HG03520 (cell line): ENCODE measurements at regions not wholly inside any gene's neighbourhood (a gene's known extent, or its start where the extent isn't known, plus 50 kb on each side); places are given as distances from the start of the nearest gene placed in this dataset.

Source experiments
- ATAC-seq: cut with Tn5 transposase; IDR thresholded peaks from one replicate; pipeline ENCODE4 v1.9.1; 2021; ENCODE audit warnings: mild to moderate bottlenecking, moderate library complexity; ENCODE audit not compliant: unreplicated experiment

DNA sequence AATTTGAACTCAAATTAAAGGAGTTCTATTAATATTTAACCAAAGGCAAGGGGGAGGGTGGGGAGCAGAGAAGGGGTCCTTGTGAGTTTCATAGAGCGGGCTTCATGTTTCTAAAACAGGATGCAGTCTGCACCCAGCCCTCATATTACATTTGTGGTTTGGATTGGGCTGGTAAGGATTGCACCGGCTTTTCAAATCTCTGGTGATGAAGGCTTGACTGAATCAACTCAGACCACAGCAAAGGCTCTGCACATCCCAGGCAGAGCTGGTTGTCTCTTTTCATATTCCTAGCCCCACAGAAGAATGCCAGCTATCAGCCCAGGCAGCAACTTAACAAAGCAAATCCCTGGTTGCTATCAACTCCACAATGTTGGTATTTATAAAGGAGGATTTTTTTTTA is 1221.4 kb downstream of the VRK1 start:
- no peak for ATAC-seq

DNA sequence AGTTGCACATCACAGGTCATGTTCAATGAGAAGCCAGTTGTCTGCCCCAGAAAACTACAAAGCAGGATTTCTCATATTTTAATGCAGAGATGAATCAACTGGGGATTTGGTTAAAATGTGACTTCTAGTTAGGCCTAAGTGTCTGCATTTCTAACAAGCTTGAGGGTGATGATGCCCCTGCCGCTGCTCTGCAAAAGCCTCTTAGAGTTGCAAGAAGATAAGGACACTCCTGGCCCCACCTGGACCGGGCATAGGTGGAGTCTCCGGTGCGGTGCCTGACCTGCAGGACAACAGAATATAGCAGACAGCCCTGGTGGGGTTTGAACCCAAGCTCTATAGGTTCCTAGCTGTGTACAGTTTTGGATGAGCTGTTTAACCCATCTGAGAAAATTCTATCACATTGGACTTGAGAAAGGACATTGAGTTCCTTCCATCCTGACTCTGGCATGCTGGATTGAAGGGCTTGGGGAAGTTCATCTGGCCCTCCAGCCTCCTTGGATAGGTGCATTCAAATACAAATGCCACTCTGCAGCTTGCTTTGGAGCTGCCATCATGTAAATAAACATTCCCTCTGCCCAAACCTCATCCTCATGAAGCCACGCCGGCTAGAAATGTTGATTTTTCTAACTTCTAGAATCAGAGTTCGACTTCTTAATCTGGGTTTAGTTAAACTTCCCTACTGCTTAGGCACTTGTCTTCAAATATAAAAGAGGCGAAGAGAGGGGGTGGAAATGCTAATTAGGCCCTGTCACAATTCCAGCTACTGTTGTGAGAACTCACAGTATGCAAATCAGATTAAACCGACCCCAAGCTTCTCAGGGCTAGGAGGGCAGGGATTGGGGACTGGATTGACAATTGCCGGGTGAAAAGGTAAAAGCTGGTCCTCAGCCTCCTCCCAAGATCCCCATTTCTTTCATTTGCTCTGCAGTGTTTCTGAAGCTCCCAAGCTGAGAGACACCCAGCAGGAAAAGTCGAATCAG is 1225.6 kb downstream of the VRK1 start:
- no peak for ATAC-seq

DNA sequence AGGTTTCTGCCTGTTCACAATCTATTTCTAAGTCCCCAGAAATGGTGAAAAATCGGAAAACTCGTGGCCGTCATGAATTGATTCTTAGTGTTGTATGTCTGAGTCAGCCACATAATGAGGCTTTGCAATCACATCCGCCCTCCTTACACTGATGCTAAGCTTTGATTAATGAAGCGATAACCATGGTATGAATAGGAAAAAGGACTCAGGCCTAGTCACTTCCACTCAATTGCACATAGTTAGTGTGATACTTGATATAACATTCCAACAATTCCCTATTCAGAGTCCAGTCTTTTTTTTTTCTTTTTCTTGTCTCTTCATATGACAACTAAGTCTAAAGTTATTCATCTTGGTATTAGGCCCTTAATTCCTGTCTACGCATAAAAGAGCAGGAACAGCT is 1231.0 kb downstream of the VRK1 start:
- no peak for ATAC-seq

DNA sequence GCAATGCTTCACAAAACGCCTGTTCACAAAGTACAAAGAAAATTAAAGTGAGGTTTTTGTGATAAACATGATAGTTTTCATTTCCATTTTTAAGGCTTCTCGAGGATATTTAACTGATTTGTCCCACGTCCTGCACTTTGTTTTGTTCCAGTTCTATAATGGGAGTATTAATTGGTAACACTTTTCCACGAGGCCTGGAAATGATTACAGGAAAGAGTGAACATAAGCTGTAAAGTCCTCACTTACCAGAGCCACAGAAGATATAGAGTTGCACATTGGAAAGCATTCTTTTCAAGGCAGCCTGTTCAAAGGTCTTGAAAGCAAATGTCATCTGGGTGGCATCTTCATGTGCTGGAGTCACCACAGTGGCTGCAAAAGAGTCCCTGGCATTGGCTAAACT is 1236.6 kb downstream of the BCL11B start:
- no peak for ATAC-seq

DNA sequence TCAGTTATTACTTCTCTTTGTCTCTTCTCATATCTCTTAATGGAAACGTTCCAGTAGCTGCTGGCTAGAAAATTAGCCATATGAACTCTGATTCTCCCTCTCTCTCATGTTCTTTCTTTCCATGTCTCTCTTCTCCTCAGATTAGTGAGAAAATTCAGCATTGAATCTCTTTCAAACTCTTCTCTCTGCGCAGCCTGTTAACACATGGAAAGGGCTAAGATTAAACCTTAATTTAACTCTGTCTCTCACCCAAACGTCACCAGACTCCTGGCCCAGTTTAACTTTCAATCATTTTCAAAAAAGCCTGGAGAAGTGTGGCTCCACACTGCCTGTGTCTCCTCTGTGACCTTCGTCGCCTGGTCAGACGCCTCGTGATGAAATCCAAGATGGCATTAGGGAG is 1234.2 kb downstream of the BCL11B start:
- no peak for ATAC-seq

DNA sequence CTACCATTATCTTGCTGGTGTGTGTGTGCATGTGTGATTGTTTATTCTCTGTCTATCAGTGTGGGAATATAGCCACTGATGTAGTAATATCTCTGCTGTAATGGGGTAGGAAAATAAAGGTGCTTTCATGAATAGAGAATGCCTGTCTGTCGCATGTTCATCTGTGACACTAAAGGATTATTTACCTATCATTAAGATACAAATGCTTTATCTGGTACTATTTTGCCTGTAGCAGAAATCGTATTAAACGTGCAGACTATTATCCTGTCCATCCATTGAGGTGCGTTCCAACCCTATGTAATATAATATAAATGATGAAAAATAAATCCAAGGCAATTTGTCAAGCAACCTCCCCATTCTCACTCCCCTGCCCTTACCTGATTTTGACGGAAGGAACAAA is 1215.1 kb downstream of the BCL11B start:
- no peak for ATAC-seq

DNA sequence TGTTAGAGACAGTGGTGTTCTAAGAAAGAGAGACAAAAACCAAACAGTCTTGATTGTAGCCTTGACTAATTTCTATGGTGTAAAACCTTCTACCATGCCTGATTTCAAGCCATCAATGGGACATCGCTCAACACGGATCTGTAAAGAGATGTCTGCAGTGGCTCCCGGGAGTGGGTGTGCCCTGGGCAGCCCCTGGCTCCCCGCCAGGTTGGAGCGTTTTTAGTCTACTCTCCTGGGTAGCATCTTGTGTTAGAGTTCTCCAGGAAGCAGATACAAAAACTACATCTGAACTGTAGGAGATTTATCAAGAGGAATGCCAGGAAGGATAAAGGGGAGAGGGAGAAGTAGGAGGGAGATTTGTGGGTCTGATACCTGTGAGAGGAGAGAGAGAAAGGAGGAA is 1212.9 kb downstream of the BCL11B start:
- no peak for ATAC-seq

DNA sequence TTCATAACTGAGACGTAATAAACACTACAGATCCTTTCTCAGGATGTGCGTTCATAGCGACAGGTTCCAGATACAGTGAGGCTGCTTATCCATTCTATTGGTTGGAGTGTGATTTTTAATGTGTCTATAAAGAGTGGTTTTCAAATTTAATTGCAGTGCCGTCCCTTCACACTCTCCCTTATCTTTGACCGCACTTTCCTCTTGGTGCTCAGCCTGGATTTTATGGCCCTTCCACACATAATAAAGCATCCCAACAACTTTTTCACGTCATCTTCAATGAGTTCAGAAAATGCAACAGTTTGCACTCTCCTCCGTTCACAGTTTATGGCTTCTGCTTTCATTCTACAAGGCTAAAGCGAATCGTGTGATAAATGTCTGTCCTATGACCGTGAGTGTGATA is 1209.9 kb downstream of the BCL11B start:
- no peak for ATAC-seq

DNA sequence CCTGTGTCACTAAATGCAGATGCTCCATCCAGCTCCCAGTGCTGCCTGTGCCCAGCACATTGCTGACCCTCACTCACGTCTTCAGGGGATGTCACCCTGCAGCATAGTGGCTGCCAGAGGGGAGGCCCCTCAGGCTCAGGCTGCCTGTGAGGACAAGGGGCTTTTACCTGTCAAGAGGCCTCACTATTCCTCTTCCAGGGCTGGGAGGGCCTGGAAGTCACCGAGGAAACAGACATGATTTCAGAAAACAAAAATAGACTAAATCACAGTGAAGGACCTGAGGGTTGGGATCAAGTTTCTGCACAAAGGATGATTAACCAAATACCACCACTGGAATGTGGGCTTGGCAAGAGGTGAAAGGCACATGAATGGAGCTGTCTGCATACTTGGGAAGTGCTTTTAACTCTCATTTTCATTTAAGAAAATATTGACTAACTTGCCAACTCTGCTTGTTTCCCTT is 1202.3 kb downstream of the BCL11B start:
- ATAC-seq, result no peak

DNA sequence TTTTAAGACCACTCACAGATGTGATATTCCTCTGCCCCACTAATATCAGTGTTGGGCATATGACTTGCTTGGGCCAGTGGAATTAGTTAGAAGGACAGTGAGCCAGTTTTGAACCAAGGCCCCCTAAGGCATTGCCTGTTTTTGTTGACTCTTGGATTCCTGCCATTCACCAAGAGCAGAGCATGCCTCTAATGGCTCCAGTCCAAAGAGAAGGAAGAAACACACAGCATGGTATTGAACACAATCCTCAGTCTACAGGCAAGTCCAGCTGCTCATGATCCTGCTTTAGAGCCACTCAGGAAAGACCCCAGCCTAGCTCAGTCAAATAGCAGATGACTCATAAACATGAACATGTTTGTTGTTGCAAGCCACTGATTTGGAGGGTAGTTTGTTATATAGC is 1201.5 kb downstream of the BCL11B start:
- ATAC-seq, result no peak

DNA sequence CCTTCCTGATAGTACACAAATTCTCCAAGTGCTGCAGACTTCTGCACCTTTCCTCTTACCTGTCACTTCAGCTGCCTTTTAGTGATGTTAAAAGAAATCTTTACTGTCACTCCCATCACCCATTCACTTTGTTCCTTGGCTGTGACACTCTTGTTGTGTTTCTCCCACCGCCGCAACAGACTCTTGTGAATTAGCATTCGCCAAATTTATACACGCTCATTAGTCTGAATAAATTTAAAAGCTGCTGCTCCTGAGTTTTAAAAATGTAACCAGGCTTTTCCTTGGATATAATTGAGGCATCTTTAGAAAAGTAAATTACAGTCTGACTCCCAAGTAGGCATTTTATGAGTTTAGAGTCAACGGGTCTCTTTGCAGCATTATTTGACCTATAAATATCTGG is 1197.9 kb downstream of the BCL11B start:
- ATAC-seq, result no peak

DNA sequence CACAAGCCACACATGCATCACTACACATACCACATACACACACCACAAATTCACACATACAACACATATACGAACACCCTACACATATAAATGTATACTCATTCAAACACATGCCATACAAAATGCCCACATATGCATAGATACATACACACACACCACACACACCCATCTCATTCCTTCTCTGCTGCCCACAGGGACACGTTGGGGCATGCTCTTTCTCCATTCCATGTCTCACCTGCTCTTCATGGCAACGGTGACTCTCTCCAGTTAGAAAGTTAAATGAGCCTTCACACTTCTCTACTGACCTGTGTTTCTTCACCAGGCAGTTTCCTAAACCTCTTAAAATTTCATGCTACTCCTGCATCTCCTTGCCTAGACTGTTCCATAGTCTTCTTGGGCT is 1194.8 kb downstream of the BCL11B start:
- ATAC-seq, result no peak

DNA sequence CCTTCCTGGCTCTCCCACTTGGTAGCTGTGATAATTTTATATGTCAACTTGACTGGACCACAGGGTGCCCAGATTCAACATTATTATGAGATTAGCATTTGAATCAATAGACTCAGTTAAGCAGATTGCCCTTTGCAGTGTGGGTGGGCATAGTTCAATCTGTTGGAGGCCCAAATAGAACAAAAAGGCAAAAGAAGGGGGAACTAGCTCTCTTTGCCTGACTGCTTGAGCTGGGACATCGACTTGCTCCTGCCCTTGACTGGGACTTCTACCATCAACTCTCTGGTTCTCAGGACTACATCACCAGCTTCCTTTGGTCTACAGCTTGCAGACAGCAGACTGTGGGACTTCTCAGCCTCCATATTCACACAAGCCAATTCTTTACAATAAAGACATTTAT is 1189.2 kb downstream of the BCL11B start:
- no peak for ATAC-seq

DNA sequence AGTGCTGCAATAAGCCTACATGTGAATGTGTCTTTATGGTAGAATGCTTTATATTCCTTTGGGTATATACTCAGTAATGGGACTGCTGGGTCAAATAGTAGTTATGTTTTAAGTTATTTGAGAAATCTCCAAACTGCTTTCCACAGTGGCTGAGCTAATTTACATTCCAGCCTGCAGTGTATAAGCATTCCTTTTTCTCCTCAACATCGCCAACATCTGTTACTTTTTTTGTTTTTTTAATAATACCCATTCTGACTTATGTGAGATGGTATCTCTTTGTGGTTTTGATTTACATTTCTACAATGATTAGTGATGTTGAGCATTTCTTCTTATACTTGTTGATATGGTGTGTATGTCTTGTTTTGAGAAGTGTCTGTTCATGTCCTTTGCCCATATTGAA is 1186.2 kb downstream of the BCL11B start:
- no peak for ATAC-seq

DNA sequence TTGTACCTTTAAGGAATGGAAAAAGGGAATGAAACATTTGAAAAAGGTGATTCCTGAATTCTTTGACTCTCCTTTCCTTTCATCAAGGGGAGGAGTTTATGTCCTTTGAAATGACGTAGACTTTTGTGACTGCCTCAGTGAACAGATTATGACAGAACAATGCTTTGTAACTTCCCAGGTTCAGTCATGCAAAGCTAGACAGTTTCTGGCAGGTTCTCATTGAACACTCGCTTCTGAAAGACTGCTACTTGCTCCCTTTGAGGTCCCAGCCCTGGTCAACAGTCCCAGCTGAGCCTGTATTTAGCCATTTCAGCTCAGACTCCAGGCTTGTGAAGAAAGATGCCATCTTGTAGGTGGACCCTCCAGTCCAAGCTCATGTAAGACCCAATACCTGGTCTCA is 1178.9 kb downstream of the BCL11B start:
- ATAC-seq, result no peak

DNA sequence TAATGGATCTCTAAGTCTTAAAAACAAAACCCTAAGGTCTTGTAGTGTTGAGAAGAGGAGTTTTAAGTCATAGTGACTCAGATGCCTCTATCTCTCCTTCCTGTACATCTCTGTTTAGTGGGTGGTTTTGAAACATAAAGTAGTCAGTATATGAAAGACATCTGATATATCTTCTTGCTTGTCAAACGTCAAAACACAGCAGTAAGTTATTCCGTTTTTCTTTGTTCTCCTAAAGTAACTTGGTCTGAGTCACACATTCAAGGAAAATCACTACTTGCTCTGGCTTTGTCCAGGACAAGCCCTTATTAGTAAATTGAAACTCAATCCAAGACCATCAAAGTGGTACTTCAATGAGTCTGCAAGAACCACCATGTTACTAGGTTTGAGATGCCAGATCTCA is 1172.5 kb downstream of the BCL11B start:
- ATAC-seq, result no peak

DNA sequence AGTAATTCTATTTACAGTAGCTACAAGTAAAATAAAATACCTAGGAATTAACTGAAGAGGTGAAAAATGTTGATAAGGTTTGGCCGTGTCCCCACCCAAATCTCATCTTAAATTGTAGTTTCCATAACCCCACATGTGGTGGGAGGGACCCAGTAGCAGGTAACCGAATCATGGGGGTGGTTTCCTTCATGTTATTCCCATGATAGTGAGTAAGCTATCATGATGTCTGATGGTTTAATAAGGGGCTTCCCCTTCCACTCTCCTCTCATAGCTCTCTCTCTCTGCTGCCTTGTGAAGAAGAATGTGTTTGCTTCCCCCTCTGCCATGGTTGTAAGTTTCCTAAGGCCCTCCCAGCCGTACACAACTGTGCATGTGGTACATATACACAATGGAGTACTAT is 1170.7 kb downstream of the BCL11B start:
- ATAC-seq, result no peak

DNA sequence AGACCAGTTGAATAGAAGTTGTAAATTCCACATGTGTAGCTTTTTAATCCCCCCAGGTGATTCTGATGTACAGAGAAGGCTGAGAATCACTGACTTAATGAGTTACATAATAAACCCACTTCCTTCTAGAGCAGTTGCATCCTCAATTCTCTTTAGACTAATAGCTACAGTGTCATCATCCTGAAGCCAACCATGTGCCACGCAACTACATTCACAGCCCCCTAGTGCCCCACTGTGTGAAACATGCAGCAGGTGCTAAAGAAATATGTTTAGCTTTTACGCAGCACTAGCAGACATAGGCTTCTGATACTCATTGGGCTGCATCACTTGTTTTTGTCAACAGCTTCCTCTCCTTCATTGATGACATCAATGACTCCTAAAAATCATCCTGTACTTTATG is 1168.3 kb downstream of the BCL11B start:
- ATAC-seq, result no peak

DNA sequence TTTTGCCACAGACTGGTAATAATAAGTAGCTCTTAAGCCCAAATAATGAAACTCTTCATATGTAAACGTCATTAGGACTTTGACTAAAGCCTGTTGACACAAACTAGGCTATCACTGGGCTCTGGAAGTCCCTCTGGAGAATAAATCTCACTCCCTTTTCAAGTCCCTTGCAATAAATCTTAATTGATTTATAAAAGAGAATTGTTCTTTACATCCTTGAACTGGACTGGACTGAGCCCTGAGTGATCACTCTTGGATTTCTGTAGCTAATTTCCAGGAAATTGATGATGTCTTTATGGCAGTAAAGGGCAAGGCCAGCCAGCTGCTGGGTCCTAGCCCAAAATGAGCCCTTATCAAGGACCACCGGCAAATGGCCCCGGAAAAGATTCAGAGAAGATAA is 1162.7 kb downstream of the BCL11B start:
- no peak for ATAC-seq

DNA sequence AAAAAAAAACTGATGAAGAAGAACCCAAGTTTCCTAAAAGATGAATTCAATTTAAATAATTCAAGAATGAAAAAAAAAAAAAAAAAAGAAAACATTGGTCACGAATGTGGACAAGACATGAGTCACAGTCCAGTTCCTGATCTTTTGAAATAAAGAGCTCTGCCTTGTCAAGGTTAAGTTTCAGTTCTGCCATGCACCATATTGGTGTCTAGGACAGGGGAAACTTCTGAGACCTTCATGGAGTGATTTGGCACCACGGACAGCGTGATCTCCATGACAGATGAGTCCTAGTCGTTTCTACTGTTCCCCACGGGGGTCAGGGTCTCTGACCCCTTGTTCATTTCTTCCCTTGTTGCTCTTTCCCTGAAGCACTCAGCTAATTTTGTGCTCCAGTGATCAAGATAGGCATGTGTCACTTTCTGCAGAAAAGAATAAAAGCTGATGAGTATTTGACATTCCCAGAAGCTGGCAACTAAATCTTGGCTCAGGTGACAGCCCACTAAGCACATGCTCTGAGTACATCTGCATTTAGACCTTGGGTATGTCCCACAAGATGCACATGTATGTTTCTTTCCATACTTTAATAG is 1159.7 kb downstream of the BCL11B start:
- ATAC-seq, result no peak

DNA sequence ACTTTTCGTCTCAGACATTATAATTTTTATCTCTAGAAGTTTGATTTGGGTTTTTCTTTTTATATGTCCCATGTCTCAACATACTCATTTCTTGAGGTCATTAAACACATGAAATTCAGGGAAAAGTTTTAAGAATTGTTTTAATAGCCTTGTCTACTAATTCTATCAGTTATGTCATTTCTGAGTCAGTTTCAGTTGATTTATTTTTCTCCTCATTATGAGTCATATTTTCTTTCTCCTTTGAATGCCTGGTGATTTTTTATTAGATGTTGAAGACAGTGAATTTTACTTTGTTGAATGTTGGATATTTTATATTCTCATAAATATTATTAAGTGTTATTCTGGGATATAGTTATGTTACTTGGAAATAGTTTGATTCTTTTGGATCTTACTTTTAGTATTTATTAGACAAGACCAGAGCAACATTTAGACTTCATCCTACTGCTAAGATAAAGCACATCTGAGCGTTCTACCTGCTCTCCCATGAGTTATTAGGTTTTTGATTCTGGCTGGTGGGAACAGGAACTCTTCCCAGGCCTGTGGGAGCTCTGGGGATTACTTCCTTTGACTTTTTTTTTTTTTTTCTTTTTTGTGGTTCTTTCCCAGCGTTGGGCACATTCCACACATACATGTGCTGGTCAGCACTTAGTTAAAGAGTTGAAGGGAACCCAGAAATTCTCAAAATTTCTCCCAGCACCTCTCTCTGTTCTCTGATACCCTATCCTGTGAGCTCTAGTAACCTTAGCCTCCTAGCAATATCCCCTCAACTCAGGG is 1157.7 kb downstream of the BCL11B start:
- ATAC-seq, result no peak

DNA sequence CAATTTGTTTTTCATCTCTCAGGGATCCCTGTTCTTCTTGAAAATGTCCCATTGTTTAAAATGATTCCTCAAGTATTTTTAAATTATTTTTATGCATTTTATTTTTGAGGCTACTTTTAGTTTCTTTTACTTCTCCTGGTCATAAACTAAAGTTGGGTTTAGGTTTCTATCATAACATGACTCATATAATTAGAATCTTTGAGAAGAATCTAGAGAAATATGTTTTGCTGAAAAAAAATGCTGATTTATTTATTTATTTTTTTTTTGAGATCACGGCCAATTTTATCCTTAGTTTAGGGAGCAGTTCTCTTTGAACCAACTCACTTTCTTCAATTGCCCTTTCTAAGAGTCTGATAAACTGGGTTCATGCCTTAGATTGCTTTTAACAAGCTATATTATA is 1157.1 kb downstream of the BCL11B start:
- no peak for ATAC-seq
